Peyer's patch (tissue), 4 donors: ENCODE measurements at regions not wholly inside any gene's neighbourhood (a gene's known extent, or its start where the extent isn't known, plus 50 kb on each side); places are given as distances from the start of the nearest gene placed in this dataset.

Source experiments
- DNase-seq, 3 donors: peaks; one replicate each; pipeline ENCODE4 v3.0.0-alpha.2; 2017 to 2019
- H3K27ac ChIP-seq, 4 donors: fragments of 200-600 bp; sonication (generic); one replicate each; pipeline ENCODE4 v1.5.1; 2016 to 2019
- H3K27me3 ChIP-seq, 2 donors: fragments of 200-600 bp; sonication (generic); one replicate each; pipeline ENCODE4 v1.5.1; 2019
- H3K36me3 ChIP-seq, 3 donors: fragments of 200-600 bp; sonication (generic); one replicate each; pipeline ENCODE4 v1.5.1; 2016 to 2019
- H3K4me1 ChIP-seq, 4 donors: fragments of 200-600 bp; sonication (generic); one replicate each; pipeline ENCODE4 v1.5.1; 2016 to 2019
- H3K4me3 ChIP-seq, 4 donors: fragments of 200-600 bp; sonication (generic); 1 replicate in 3 of 4; 2 replicates in 1 of 4; pipeline ENCODE4 v1.5.1; 2016 to 2019; ENCODE audit warnings: mild to moderate bottlenecking in 1 of 4
- H3K9me3 ChIP-seq, 4 donors: fragments of 200-600 bp; sonication (generic); one replicate each; pipeline ENCODE4 v1.5.1; 2016 to 2019; ENCODE audit warnings: mild to moderate bottlenecking in 1 of 4
- CTCF ChIP-seq, 6 experiments: fragments of 450-650 bp in 4 of 6; fragments of 200-600 bp in 2 of 6; sonication (generic) in 1 of 6; IDR thresholded peaks; one replicate each; pipeline ENCODE4 v1.5.1; 2017 to 2019; ENCODE audit warnings: antibody characterized with exemption in 6 of 6, mild to moderate bottlenecking in 3 of 6, moderate library complexity in 1 of 6
- POLR2A ChIP-seq, 2 donors: fragments of 450-650 bp; IDR thresholded peaks; one replicate each; pipeline ENCODE4 v1.5.1; 2017; ENCODE audit warnings: antibody characterized with exemption in 2 of 2, mild to moderate bottlenecking in 2 of 2, moderate library complexity in 2 of 2

- no peaks in the 10 kb centered on the region for H3K36me3 ChIP-seq
- H3K27me3 ChIP-seq, result no peaks in the 10 kb centered on the region
- no peaks in the 10 kb centered on the region for H3K9me3 ChIP-seq
- no peaks in the 10 kb centered on the region for H3K4me1 ChIP-seq
- H3K27ac ChIP-seq, result no peak overlapping the region
- no peak overlapping the region for H3K4me3 ChIP-seq
- DNase-seq, result no peak
- TF ChIP-seq POLR2A (IDR thresholded peaks at IDR 0.05) (no peak), CTCF (IDR thresholded peaks at IDR 0.05) (no peak)
Measured at GRCh38 chr3:152109038-152109437, 159.7 kb upstream of the MBNL1 start.

- no peaks in the 10 kb centered on the region for H3K36me3 ChIP-seq
- H3K4me1 ChIP-seq, result no peaks in the 10 kb centered on the region
- H3K27ac ChIP-seq, result no peak overlapping the region
- no peak for DNase-seq
- no peak for TF ChIP-seq POLR2A (IDR thresholded peaks at IDR 0.05)
- TF ChIP-seq CTCF (IDR thresholded peaks at IDR 0.05), result no peak
- H3K27me3 ChIP-seq, result no peaks in the 10 kb centered on the region
- no peaks in the 10 kb centered on the region for H3K9me3 ChIP-seq
- H3K4me3 ChIP-seq, result no peak overlapping the region
Measured at GRCh38 chr3:152113413-152113812, 155.3 kb upstream of the MBNL1 start.

- Histone ChIP-seq H3K27me3 (no peaks in the 10 kb centered on the region), H3K4me3 (no peak overlapping the region), H3K36me3 (no peaks in the 10 kb centered on the region), H3K9me3 (no peaks in the 10 kb centered on the region), H3K27ac (no peak overlapping the region), H3K4me1 (no peaks in the 10 kb centered on the region)
- TF ChIP-seq POLR2A (IDR thresholded peaks at IDR 0.05), result no peak
- TF ChIP-seq CTCF (IDR thresholded peaks at IDR 0.05), result no peak
- no peak for DNase-seq
Measured at GRCh38 chr3:152113992-152114651, 154.6 kb upstream of the MBNL1 start.

GRCh38 chr3:152120601-152121269 lies 148.0 kb upstream of the MBNL1 start:
- Histone ChIP-seq H3K27ac (no peak overlapping the region), H3K4me3 (no peak overlapping the region), H3K36me3 (no peaks in the 10 kb centered on the region), H3K9me3 (no peaks in the 10 kb centered on the region), H3K4me1 (no peaks in the 10 kb centered on the region), H3K27me3 (no peaks in the 10 kb centered on the region)
- DNase-seq, result no peak
- TF ChIP-seq CTCF (IDR thresholded peaks at IDR 0.05), result no peak
- no peak for TF ChIP-seq POLR2A (IDR thresholded peaks at IDR 0.05)

GRCh38 chr3:152121270-152121636 lies 147.5 kb upstream of the MBNL1 start:
- Histone ChIP-seq H3K27me3 (no peaks in the 10 kb centered on the region), H3K4me3 (no peak overlapping the region), H3K36me3 (no peaks in the 10 kb centered on the region), H3K4me1 (no peaks in the 10 kb centered on the region), H3K27ac (no peak overlapping the region), H3K9me3 (no peaks in the 10 kb centered on the region)
- no peak for TF ChIP-seq CTCF (IDR thresholded peaks at IDR 0.05)
- TF ChIP-seq POLR2A (IDR thresholded peaks at IDR 0.05), result no peak
- DNase-seq, result no peak
